ENCODE measurements at regions not wholly inside any gene's neighbourhood (a gene's known extent, or its start where the extent isn't known, plus 50 kb on each side); places are given as distances from the start of the nearest gene placed in this dataset.

GRCh38 chr10:83553366-83553765 is 585.9 kb upstream of the GHITM start:
- Mint-ChIP-seq H3K4me3 (no peak overlapping the region), H3K27ac (ENCODE audit: unreplicated experiment) (no peak overlapping the region), H3K4me1 (no peaks in the 10 kb centered on the region), H3K9me3 (peaks cover 15% of the 10 kb centered on the region), H3K36me3 (ENCODE audit: low read depth) (peaks cover under 1% of the 10 kb centered on the region), H3K27me3 (ENCODE audit: low read depth) (no peaks in the 10 kb centered on the region)
- TF ChIP-seq CTCF (conservative IDR thresholded peaks at IDR 0.05) = no peak
- DNase-seq (ENCODE audit: low read depth, low spot score) = no peak

- Mint-ChIP-seq H3K9me3 (peaks cover 13% of the 10 kb centered on the region), H3K4me3 (no peak overlapping the region), H3K27ac (ENCODE audit: unreplicated experiment) (no peak overlapping the region), H3K36me3 (ENCODE audit: low read depth) (peaks cover 2% of the 10 kb centered on the region), H3K4me1 (no peaks in the 10 kb centered on the region), H3K27me3 (ENCODE audit: low read depth) (no peaks in the 10 kb centered on the region)
- no peak for TF ChIP-seq CTCF (conservative IDR thresholded peaks at IDR 0.05)
- DNase-seq (ENCODE audit: low read depth, low spot score) = no peak
These were observed 584.0 kb upstream of the GHITM start for GRCh38 chr10:83555264-83555663.

DNA sequence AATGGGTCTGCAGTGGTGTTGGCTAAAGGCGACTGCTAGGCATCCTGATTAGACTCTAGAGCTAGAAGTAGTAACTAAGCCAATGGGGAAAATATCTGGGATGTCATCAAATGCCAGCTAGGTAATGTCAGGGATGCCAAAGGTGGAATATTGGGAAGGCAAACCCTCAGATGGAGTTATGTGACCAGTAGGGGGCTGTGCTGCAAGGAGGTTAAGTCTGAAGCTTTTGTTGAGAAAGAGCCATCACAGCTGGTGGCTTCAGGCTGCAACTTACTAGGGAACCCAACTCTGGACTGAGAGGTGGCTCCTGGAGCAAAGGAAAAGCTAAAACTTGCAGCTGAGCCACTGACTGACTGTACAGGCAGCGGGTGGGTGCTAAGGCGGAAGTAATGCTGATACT is 576.9 kb upstream of the GHITM start:
- DNase-seq (ENCODE audit: low read depth, low spot score) = no peak
- H3K36me3 Mint-ChIP-seq (ENCODE audit: low read depth) = peaks cover 2% of the 10 kb centered on the region
- H3K4me1 Mint-ChIP-seq = no peaks in the 10 kb centered on the region
- no peak for TF ChIP-seq CTCF (conservative IDR thresholded peaks at IDR 0.05)
- no peak overlapping the region for H3K27ac Mint-ChIP-seq (ENCODE audit: unreplicated experiment)
- no peaks in the 10 kb centered on the region for H3K27me3 Mint-ChIP-seq (ENCODE audit: low read depth)
- no peak overlapping the region for H3K4me3 Mint-ChIP-seq
- peaks cover 4% of the 10 kb centered on the region for H3K9me3 Mint-ChIP-seq

DNA sequence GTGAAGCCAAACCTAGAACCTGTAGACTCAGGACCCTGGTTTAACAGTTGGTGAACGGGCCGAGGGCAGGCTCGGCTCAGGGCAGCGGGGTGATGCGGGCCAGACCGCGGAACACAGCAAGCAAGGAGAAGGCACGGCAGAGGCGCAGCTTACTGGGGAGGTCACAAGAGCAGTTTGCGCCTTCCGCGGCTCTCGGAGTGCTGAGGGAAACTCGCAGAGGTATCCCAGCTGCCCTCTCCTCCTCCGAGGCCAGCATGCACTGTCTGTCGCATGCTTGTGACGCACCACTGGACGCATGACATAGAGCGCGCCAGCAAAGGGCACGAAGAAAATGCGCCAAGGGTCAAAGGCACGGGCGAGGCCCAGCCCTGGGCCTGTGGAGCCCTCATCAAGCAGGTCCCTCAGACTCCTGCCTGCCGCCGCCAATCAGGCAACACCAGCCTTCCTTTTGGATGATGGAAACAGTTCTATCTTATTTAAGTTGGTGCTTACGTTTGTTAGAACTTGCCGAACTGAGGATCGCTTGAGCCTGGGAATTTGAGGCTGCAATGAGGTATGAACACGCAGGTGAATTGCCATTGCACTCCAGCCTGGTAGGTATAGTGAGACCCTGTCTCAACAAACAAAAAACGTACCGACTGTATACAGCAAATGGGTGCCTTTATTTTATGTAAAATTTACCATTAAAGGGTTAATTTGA is 574.3 kb upstream of the GHITM start:
- TF ChIP-seq CTCF (conservative IDR thresholded peaks at IDR 0.05) = no peak
- H3K4me3 Mint-ChIP-seq = no peak overlapping the region
- no peaks in the 10 kb centered on the region for H3K36me3 Mint-ChIP-seq (ENCODE audit: low read depth)
- DNase-seq (ENCODE audit: low read depth, low spot score) = no peak
- no peaks in the 10 kb centered on the region for H3K4me1 Mint-ChIP-seq
- peaks cover 4% of the 10 kb centered on the region for H3K9me3 Mint-ChIP-seq
- H3K27me3 Mint-ChIP-seq (ENCODE audit: low read depth) = no peaks in the 10 kb centered on the region
- H3K27ac Mint-ChIP-seq (ENCODE audit: unreplicated experiment) = no peak overlapping the region

DNA sequence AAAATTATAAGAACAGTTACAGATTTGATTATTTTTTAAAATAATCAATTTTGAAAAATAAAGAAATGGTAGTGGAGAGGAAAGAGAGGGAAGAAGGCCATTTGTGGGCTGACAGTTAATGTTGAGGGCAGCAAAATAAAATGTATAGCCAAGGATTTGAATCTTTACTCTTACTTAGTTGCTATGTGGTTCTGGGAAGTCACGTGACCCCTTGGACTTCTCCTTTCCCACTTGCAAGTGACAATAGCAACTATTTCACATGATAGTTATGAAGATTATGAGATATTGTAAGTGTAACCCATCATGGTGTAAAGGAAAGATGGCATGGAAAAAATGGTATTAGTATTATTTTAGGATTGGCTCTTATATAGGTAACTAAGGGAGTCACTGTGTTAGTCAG is 567.3 kb upstream of the GHITM start:
- no peaks in the 10 kb centered on the region for H3K4me1 Mint-ChIP-seq
- no peak overlapping the region for H3K27ac Mint-ChIP-seq (ENCODE audit: unreplicated experiment)
- no peak for TF ChIP-seq CTCF (conservative IDR thresholded peaks at IDR 0.05)

More for the DNA sequence above, 567.3 kb upstream of the GHITM start:
- DNase-seq (ENCODE audit: low read depth, low spot score) = no peak
- H3K27me3 Mint-ChIP-seq (ENCODE audit: low read depth) = no peaks in the 10 kb centered on the region
- H3K36me3 Mint-ChIP-seq (ENCODE audit: low read depth) = no peaks in the 10 kb centered on the region
- H3K4me3 Mint-ChIP-seq = no peak overlapping the region
- peaks cover under 1% of the 10 kb centered on the region for H3K9me3 Mint-ChIP-seq
